EL (cell line): ENCODE measurements at regions not wholly inside any gene's neighbourhood (a gene's known extent, or its start where the extent isn't known, plus 50 kb on each side); places are given as distances from the start of the nearest gene placed in this dataset.
A peak's percentile ranks its signal among the peaks of the same experiment; 100 is the strongest.

Source experiments
- DNase-seq: peaks from one replicate; pipeline ENCODE4 v3.0.0-alpha.2; 2016

GRCh38 chr13:76745261-76746200 lies 140.7 kb downstream of the KCTD12 start:
- no peak for DNase-seq

DNA sequence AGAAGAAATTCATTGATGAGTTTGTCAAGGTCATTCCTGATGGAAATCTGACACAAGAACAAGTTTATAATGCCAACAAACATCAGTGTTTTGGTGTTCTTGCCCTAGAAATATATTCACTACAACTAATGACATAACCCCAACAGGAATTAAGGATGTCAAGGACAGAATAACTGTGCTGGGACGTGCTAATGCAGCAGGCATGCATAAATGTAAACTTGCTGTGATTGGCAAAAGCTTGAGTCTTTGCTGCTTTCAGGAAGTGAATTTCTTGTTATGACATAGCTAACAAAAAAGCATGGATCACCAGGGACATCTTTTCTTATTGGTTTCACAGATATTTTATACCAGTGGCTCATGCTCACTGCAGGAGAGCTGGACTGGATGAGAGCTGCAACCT lies 144.6 kb downstream of the KCTD12 start:
- no peak for DNase-seq

GRCh38 chr13:76741046-76741445 lies 145.2 kb downstream of the KCTD12 start:
- DNase-seq, result no peak

- no peak for DNase-seq
Measured at GRCh38 chr13:76738616-76739015, 147.6 kb downstream of the KCTD12 start.

DNA sequence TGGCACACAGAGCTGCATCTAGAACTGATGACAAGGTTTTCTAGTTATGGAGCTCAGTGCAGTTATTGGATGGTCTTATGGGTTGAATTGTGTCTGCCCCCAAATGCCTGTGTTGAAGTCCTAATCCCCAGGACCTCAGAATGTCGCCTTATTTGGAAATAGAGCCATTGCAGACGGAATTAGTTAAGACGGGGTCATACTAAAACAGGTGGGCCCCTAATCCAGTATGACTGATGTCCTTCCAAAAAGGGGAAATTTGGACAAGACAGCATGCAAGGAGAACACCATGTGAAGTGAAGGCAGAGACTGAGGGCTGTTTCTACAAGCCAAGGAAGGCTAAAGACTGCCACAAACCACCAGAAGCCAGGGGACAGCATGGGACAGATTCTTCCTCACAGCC lies 148.7 kb downstream of the KCTD12 start:
- DNase-seq, result no peak

GRCh38 chr13:76735641-76736040 lies 150.6 kb downstream of the KCTD12 start:
- DNase-seq, result no peak

DNA sequence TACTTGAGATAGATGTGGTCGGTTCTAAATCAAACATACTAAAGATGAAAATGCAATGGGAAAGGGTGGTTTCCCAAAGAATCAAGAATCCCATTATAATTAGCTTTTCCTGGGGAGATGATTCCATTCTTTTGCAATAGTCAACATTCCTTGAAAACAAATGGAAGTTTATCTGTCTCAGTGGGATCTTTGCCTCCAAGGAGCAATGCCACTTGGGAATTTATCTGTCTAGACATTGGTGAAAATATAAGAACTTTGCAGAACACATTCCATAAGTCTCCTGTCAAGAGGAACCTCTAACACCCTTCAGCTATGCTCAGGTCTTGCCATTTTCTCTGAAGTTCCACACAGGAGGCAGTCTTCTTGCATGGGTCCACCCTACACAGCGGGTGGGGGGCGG lies 152.5 kb downstream of the KCTD12 start:
- no peak for DNase-seq

DNA sequence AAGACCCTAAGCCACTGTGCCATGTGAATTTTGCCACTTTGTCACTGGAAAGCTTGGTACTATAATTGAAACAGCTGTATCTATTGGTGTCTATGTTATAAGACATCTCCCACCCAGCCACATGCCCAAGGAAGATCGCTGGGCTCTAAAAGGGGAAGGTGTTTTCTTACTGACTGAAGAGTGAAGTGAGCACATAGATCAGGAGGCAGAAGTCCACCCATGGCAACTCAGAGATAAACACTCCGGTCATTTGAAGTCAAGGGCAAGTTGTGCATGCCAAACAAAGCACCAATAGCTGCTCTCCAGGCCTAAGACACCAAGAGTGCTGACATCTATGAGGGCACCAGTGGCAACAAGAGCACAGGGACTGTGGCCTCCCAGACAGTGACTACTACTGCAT lies 153.8 kb downstream of the KCTD12 start:
- no peak for DNase-seq

- DNase-seq, result no peak
Measured at GRCh38 chr13:76730220-76730619, 156.0 kb downstream of the KCTD12 start.

DNA sequence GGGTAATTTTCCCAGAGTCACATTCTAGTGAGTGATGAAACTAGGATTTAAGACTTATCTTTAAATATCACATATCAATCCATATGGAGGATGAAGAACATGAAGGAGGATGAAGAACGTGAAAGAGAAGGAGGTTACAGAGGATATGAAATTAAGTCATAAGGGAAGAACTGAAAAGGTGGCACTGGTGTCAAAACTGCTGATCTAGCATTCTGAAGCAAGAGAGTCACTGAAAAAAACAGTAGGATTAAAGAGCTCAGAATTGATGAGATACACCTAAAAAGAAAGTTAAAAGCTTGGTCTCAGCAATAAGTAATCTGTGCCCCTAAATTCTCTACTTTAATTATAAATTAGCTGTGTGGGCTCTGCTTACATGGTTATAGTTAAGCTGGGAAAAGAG lies 156.5 kb downstream of the KCTD12 start:
- DNase-seq, result no peak

DNA sequence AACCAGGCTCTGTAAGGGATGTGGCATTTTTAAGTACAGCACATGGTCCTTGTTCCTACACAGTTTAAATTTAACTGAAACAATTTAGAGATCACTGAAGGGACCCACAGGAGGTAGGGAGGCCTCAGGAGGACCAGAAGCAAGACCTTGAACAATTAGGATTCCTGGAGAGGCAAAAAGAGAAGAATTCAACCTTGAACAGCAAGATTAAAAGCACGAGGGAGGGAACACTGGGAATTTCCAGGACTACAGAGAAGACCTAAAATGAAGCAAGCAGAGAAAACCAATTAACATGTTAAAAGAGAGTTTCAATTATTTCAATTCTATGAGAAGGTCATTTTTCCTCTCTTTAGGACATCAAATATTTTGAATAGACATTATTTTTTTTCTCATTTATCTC lies 160.3 kb downstream of the KCTD12 start:
- no peak for DNase-seq

- peak; percentile 7 for DNase-seq
Measured at GRCh38 chr13:76725211-76725610, 161.0 kb downstream of the KCTD12 start.

- no peak for DNase-seq
Measured at GRCh38 chr13:76724421-76724820, 161.8 kb downstream of the KCTD12 start.

DNA sequence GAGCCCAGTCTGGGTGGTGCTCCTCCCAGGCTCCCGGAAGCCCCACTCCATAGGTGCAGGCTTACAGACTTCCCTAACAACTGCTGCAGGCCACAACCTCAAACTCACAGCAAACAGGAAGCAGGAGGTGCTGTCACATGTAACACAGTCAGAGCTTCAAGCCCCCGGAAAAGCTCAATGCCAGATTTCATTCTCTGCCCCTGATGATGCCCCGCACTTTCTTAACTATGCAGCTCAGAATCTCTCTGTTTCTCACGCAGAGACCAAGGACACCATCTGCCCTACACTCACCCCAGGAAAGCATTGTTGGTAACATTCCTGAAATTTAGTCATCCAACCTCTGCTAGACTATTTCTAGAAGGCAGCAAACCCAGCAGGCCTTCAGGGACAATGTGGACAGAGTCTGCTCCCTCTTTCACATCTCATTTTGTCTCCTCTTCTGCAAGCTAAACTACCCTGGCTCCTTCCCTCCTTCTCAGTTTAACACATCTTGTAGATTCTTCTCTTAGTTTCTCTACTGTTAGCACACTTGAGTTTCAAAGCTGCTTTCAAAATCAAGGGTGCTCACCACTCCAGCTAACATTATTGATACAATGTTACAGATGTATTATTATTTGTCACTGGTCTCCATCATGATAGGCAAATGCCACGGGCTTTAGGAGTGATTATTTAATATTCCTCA lies 162.5 kb downstream of the KCTD12 start:
- peak; percentile 85 for DNase-seq

- DNase-seq, result no peak
Measured at GRCh38 chr13:76722782-76723181, 163.4 kb downstream of the KCTD12 start.

- no peak for DNase-seq
Measured at GRCh38 chr13:76720821-76721220, 165.4 kb downstream of the KCTD12 start.

DNA sequence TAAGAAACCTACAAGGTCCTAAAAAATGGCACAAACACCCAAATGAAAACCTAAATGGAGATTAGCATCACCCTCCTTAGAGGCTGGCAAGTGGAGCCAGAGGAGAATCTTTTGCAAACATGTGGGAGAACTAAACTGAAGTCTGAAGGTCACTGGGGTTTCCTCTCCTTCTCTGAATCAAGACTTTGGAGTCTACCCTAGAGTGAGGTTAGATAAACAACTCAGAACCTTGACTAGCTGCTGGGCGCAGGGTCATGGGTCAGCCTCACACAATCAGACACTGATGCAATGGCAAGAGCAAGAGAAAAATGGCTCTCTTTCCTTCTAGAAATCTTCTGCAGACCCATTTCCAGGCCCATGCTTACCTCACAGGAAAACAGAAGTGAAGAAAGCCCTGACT lies 165.8 kb downstream of the KCTD12 start:
- DNase-seq, result no peak

GRCh38 chr13:76719955-76720354 lies 166.2 kb downstream of the KCTD12 start:
- DNase-seq, result no peak

DNA sequence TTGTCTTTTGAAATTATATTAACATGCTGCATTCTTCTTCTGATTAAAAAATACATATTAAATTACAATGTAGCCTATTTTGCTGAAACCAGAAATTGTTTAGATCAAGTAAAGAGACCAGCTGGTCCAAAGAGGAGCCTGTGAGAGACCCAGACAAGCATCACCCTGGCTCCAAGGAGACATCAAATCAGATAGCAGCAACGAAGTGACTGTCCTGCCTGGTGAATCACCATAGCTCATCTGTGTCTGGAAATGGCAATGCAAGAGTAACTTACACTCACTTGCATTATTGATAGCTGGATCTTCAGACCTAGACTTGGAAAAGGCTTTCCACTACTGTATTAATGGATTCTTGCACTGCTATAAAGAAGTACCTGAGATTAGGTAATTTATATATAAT lies 169.1 kb downstream of the KCTD12 start:
- peak; percentile 23 for DNase-seq

- DNase-seq, result no peak
Measured at GRCh38 chr13:76715621-76716020, 170.6 kb downstream of the KCTD12 start.

- DNase-seq, result no peak
Measured at GRCh38 chr13:76715075-76715474, 171.1 kb downstream of the KCTD12 start.

DNA sequence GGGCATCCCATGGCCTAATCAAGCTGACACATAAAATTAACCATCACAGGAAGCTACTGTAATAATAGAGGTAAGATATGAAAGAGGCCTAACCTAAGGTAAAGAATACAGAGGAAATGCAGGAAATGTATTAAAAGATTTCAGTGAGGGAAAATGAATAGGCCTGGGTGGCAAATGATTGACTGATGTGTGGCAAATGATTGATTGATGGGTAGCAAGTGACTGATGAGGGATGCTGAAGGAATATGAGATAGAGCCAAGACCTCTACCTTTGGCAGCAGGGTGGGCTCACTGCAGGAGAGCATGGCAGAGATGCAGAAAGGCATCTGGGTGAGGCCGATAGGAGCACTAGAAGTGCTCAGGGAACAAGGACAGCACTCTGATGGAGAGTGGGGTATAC lies 172.9 kb downstream of the KCTD12 start:
- no peak for DNase-seq

DNA sequence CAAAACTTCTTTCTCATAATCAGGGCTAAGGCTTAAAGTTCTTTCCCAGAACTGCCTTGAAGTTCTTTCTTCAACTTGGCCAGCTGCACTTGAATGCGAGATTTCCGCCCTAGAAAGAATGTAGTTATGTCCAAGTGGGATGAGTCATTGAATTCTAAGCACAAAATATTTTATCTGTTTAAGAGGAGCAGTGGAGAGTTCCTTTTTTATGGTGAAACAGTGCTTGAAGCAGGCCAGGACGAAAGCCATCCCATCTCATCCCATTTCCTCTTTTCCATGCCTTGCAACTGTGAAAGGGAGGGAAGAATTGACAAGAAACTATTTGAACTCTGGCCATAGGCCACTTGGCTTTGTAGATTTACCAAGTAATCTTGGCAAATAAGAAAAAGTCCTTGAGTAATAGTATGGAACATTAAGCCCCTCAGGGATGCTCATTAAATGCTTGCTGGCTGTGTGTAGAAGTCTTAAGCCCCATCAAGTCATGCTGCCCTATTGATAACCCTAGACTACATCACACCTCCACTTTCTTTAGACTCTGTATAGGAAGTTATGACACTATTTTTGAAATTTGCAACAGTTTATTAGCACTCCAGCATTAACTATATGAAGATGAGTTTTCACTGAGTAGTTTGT lies 174.5 kb downstream of the KCTD12 start:
- DNase-seq, result peak; percentile 81

- no peak for DNase-seq
Measured at GRCh38 chr13:76709851-76710250, 176.4 kb downstream of the KCTD12 start.
